ENCODE measurements at regions not wholly inside any gene's neighbourhood (a gene's known extent, or its start where the extent isn't known, plus 50 kb on each side); places are given as distances from the start of the nearest gene placed in this dataset.

DNA sequence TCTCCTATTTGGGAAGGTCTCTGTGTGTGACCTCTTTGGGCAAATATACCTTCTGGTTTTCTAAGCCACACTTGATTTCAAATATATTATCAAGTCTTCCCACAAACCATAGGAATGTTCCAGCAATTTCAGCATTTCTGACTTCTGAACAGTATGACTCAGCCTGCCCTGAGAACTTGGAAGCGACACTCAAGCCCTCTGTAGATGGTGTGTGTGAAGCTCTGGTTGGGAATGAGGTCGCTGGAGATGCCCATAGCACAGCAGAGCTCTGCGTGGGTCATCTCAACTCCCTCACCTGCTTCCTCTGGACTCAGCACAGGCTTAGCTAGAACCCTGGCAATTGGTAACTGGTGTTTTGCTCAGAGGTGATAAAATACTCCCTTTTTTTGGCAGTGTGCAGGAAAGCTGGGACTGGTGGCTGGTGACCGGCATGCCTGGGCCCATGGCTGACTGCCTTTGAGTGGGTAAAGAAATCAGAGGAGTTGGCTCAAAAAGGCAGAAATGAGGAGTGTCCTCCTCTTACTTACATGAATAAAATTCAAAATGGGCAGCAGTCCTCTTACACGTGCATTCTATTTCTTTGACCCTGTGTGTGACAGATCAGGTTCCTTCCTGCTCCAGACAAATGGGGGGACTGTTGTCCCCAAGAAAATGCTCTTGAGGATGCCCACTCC is 87.5 kb upstream of the NRP1 start:
- no peak for DNase-seq
- no peak overlapping the region for H2AFZ ChIP-seq (ENCODE audit: low read depth, low read length)

DNA sequence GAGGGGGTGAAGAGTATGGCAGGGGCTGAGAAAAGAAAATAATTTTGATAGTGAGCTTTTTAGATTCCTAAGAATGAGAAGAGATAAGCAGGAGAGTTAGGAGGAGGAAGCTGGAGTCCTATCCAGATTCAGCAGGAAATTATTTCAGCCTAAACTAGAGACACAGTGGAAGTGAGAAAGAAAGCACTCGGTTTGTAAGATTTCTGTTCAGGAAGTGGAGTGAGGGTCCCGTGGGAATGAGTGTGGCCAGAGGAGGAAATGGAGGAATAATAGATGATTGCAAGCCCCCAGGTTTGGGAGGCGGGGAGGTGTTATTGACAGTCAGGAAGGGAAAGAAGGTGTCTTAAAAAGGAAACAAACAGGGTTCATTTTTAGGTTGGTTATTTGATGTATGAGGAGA is 84.8 kb upstream of the NRP1 start:
- no peak overlapping the region for H3K27ac ChIP-seq (ENCODE audit: low read length)
- no peaks in the 10 kb centered on the region for H4K20me1 ChIP-seq (ENCODE audit: insufficient read depth, low read length)
- H3K9ac ChIP-seq (ENCODE audit: low read depth, low read length): no peak overlapping the region
- TF ChIP-seq, protein P1, sequence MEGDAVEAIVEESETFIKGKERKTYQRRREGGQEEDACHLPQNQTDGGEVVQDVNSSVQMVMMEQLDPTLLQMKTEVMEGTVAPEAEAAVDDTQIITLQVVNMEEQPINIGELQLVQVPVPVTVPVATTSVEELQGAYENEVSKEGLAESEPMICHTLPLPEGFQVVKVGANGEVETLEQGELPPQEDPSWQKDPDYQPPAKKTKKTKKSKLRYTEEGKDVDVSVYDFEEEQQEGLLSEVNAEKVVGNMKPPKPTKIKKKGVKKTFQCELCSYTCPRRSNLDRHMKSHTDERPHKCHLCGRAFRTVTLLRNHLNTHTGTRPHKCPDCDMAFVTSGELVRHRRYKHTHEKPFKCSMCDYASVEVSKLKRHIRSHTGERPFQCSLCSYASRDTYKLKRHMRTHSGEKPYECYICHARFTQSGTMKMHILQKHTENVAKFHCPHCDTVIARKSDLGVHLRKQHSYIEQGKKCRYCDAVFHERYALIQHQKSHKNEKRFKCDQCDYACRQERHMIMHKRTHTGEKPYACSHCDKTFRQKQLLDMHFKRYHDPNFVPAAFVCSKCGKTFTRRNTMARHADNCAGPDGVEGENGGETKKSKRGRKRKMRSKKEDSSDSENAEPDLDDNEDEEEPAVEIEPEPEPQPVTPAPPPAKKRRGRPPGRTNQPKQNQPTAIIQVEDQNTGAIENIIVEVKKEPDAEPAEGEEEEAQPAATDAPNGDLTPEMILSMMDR (IDR thresholded peaks at IDR 0.05; ENCODE audit: borderline replicate concordance, extremely low read depth, low read length, poor library complexity, severe bottlenecking): no peak
- no peak for TF ChIP-seq EZH2 (IDR thresholded peaks at IDR 0.05; ENCODE audit: borderline replicate concordance, low read depth, low read length, severe bottlenecking)
- no peak overlapping the region for H3K4me3 ChIP-seq (ENCODE audit: low read depth in 1 of 2, low read length in 2 of 2)
- no peak overlapping the region for H3K4me2 ChIP-seq (ENCODE audit: insufficient read depth, low read length)
- ATAC-seq (ENCODE audit: insufficient read depth, low read depth): no peak
- no peaks in the 10 kb centered on the region for H3K36me3 ChIP-seq (ENCODE audit: insufficient read depth, low read length)
- DNase-seq: no peak
- no peaks in the 10 kb centered on the region for H3K27me3 ChIP-seq (ENCODE audit: insufficient read depth, low read length, poor library complexity)
- H3K4me1 ChIP-seq (ENCODE audit: insufficient read depth, low read length): no peaks in the 10 kb centered on the region
- no peak overlapping the region for H2AFZ ChIP-seq (ENCODE audit: low read depth, low read length)
- H3K79me2 ChIP-seq (ENCODE audit: insufficient read depth, low read length): no peaks in the 10 kb centered on the region
- no peaks in the 10 kb centered on the region for H3K9me3 ChIP-seq (ENCODE audit: insufficient read depth, low read length, severe bottlenecking)

More for the DNA sequence above, 87.5 kb upstream of the NRP1 start:
- Histone ChIP-seq H4K20me1 (ENCODE audit: insufficient read depth, low read length) (no peaks in the 10 kb centered on the region), H3K27me3 (ENCODE audit: insufficient read depth, low read length, poor library complexity) (no peaks in the 10 kb centered on the region), H3K4me2 (ENCODE audit: insufficient read depth, low read length) (no peak overlapping the region), H3K79me2 (ENCODE audit: insufficient read depth, low read length) (no peaks in the 10 kb centered on the region), H3K27ac (ENCODE audit: low read length) (no peak overlapping the region), H3K4me1 (ENCODE audit: insufficient read depth, low read length) (no peaks in the 10 kb centered on the region), H3K4me3 (ENCODE audit: low read depth in 1 of 2, low read length in 2 of 2) (no peak overlapping the region), H3K9ac (ENCODE audit: low read depth, low read length) (no peak overlapping the region), H3K9me3 (ENCODE audit: insufficient read depth, low read length, severe bottlenecking) (no peaks in the 10 kb centered on the region), H3K36me3 (ENCODE audit: insufficient read depth, low read length) (no peaks in the 10 kb centered on the region)
- TF ChIP-seq, protein P1 (IDR thresholded peaks at IDR 0.05; ENCODE audit: borderline replicate concordance, extremely low read depth, low read length, poor library complexity, severe bottlenecking): no peak
- TF ChIP-seq EZH2 (IDR thresholded peaks at IDR 0.05; ENCODE audit: borderline replicate concordance, low read depth, low read length, severe bottlenecking): no peak
- no peak for ATAC-seq (ENCODE audit: insufficient read depth, low read depth)

DNA sequence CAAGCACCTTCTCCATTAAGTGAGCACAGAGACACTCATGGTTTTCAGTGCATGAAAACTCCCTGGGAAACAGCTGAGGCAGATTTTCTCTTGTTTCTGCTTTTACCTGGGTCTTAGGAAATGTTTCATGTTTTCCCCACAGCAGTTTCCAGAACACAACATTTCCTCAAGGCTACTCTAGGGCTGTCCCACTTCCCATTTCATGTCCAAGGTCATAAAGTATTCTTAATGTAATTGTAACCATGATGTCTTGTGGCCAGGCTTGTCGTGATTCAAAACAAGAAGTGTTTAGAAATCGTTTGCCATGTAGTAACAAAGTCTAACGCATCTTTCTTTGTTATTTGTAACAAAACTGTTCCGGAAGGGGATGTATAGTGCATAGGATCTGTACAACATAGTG is 83.8 kb upstream of the NRP1 start:
- H3K4me1 ChIP-seq (ENCODE audit: insufficient read depth, low read length): no peaks in the 10 kb centered on the region
- H3K36me3 ChIP-seq (ENCODE audit: insufficient read depth, low read length): no peaks in the 10 kb centered on the region
- no peaks in the 10 kb centered on the region for H3K9me3 ChIP-seq (ENCODE audit: insufficient read depth, low read length, severe bottlenecking)
- H3K27ac ChIP-seq (ENCODE audit: low read length): no peak overlapping the region
- no peaks in the 10 kb centered on the region for H3K27me3 ChIP-seq (ENCODE audit: insufficient read depth, low read length, poor library complexity)
- DNase-seq (no peak), ATAC-seq (ENCODE audit: insufficient read depth, low read depth) (no peak)
- no peaks in the 10 kb centered on the region for H3K79me2 ChIP-seq (ENCODE audit: insufficient read depth, low read length)
- H2AFZ ChIP-seq (ENCODE audit: low read depth, low read length): no peak overlapping the region
- no peak overlapping the region for H3K4me2 ChIP-seq (ENCODE audit: insufficient read depth, low read length)
- H3K9ac ChIP-seq (ENCODE audit: low read depth, low read length): no peak overlapping the region
- TF ChIP-seq EZH2 (IDR thresholded peaks at IDR 0.05; ENCODE audit: borderline replicate concordance, low read depth, low read length, severe bottlenecking): no peak
- TF ChIP-seq, protein P1 (IDR thresholded peaks at IDR 0.05; ENCODE audit: borderline replicate concordance, extremely low read depth, low read length, poor library complexity, severe bottlenecking): no peak
- no peaks in the 10 kb centered on the region for H4K20me1 ChIP-seq (ENCODE audit: insufficient read depth, low read length)
- no peak overlapping the region for H3K4me3 ChIP-seq (ENCODE audit: low read depth in 1 of 2, low read length in 2 of 2)
